CD4-positive, alpha-beta T cell treated with Interleukin-2 at 100 ng/mL for 4 hours (primary cell): ENCODE measurements at regions not wholly inside any gene's neighbourhood (a gene's known extent, or its start where the extent isn't known, plus 50 kb on each side); places are given as distances from the start of the nearest gene placed in this dataset.

Source experiments
- DNase-seq: peaks from one replicate; pipeline ENCODE4 v3.0.0-alpha.2; 2020; ENCODE audit warnings: low spot score

GRCh38 chr12:32047357-32048212, 59.1 kb upstream of the BICD1 start:
- DNase-seq = no peak

GRCh38 chr12:32048791-32049190, 57.9 kb upstream of the BICD1 start:
- DNase-seq = no peak

- DNase-seq = no peak
Measured at GRCh38 chr12:32049956-32050355, 56.7 kb upstream of the BICD1 start.

- DNase-seq = no peak
Measured at GRCh38 chr12:32051511-32052211, 55.0 kb upstream of the BICD1 start.

GRCh38 chr12:32052212-32052713, 54.4 kb upstream of the BICD1 start:
- no peak for DNase-seq

- DNase-seq = no peak
Measured at GRCh38 chr12:32053881-32054624, 52.6 kb upstream of the BICD1 start.
